ENCODE measurements at regions not wholly inside any gene's neighbourhood (a gene's known extent, or its start where the extent isn't known, plus 50 kb on each side); places are given as distances from the start of the nearest gene placed in this dataset.

DNA sequence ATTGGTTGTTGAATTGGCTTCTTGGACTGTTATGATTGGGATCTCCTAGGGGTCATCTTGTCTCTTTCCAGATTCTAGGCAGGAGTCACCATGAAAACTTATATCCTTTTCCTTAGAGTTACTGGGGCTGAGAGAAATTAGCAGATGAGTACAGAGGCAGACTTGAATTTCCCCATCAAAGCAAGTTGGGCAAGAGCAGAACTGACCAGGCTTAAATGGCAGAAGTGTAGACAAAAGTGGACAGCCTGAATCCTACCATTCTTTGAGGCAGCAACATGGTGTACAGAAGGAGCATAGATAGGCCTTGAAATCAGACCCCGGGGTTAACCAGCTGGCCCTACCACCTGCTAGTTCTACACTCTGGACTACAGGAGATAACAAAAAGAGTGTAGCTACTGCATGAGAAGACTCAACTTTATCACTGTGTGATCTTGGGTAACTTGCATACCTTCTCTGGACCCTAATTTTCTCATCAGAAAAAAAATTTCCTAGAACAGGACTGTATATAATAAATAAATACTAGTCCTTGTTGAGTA lies 427.4 kb upstream of the CADM1 start:
- Mint-ChIP-seq H3K27ac (no peak overlapping the region), H3K27me3 (peaks cover 36% of the 10 kb centered on the region), H3K9me3 (ENCODE audit: low read depth) (no peaks in the 10 kb centered on the region), H3K4me3 (ENCODE audit: low read depth) (no peak overlapping the region), H3K36me3 (ENCODE audit: insufficient read depth) (no peaks in the 10 kb centered on the region), H3K4me1 (ENCODE audit: low read depth) (no peaks in the 10 kb centered on the region)
- no peak for DNase-seq (ENCODE audit: low spot score, unreplicated experiment)
- TF ChIP-seq CTCF (IDR thresholded peaks at IDR 0.05; ENCODE audit: unreplicated experiment), result no peak

DNA sequence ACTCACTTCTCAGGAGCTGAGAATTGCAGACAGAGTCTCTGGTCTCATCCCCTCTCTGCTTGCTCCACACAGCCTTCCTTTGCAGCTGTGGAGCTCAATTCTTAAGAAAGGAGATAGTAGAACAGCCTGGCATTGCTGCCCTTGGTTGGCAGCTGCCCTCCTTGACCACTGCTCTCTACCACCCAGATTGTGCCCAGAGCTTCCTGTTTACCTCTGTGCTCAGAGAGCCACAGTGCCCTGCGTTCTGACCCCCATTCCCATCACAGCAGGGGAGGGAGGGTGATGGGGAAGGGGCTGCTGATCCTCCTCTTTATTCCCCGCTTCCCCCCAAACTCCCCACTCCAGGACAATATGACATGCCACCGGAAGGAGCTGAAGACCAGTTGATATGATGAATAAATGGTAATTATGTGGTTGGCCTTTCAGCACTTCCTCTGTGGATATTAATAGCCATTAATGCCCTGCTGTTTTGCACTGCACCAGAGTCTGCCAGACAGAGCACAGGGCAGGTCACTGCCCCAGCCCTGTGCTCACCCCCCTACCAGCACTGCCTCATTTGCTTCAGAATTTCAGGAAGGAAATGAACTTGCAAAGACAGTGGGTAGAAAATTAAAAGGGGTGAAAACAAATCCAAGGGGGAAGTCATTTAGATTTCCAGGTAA lies 426.8 kb upstream of the CADM1 start:
- Mint-ChIP-seq H3K4me1 (ENCODE audit: low read depth) (no peaks in the 10 kb centered on the region), H3K27ac (no peak overlapping the region), H3K27me3 (peaks cover 36% of the 10 kb centered on the region), H3K36me3 (ENCODE audit: insufficient read depth) (no peaks in the 10 kb centered on the region), H3K9me3 (ENCODE audit: low read depth) (no peaks in the 10 kb centered on the region), H3K4me3 (ENCODE audit: low read depth) (no peak overlapping the region)
- TF ChIP-seq CTCF (IDR thresholded peaks at IDR 0.05; ENCODE audit: unreplicated experiment), result no peak
- DNase-seq (ENCODE audit: low spot score, unreplicated experiment), result no peak

DNA sequence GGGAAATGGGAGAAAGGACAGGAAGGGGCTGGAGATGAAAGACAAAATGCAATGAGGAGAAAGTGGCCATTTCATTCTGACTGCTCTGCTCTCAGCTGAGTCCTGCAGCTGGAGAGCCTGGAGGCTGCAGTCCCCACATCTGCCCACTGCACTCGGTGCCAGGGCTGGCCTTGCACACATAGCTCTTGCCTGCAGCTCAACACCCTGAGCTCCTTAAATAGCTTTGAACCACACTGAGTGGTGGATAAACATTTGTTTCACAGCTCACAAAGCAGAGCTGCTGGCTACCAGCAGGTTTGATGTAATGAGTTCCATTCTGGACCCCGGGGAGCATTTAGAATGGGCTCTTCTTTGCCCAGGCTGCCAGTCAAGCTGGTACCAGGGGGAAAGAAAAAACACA lies 426.1 kb upstream of the CADM1 start:
- Mint-ChIP-seq H3K9me3 (ENCODE audit: low read depth) (no peaks in the 10 kb centered on the region), H3K27ac (no peak overlapping the region), H3K27me3 (peaks cover 35% of the 10 kb centered on the region), H3K4me1 (ENCODE audit: low read depth) (no peaks in the 10 kb centered on the region), H3K4me3 (ENCODE audit: low read depth) (no peak overlapping the region), H3K36me3 (ENCODE audit: insufficient read depth) (no peaks in the 10 kb centered on the region)
- no peak for DNase-seq (ENCODE audit: low spot score, unreplicated experiment)
- TF ChIP-seq CTCF (IDR thresholded peaks at IDR 0.05; ENCODE audit: unreplicated experiment), result no peak

- H3K27me3 Mint-ChIP-seq, result peaks cover 39% of the 10 kb centered on the region
- no peak for DNase-seq (ENCODE audit: low spot score, unreplicated experiment)
- no peak for TF ChIP-seq CTCF (IDR thresholded peaks at IDR 0.05; ENCODE audit: unreplicated experiment)
- H3K27ac Mint-ChIP-seq, result no peak overlapping the region
- no peaks in the 10 kb centered on the region for H3K4me1 Mint-ChIP-seq (ENCODE audit: low read depth)
- H3K36me3 Mint-ChIP-seq (ENCODE audit: insufficient read depth), result no peaks in the 10 kb centered on the region
- no peaks in the 10 kb centered on the region for H3K9me3 Mint-ChIP-seq (ENCODE audit: low read depth)
- H3K4me3 Mint-ChIP-seq (ENCODE audit: low read depth), result no peak overlapping the region
These were observed 425.5 kb upstream of the CADM1 start for GRCh38 chr11:115929618-115930129.

DNA sequence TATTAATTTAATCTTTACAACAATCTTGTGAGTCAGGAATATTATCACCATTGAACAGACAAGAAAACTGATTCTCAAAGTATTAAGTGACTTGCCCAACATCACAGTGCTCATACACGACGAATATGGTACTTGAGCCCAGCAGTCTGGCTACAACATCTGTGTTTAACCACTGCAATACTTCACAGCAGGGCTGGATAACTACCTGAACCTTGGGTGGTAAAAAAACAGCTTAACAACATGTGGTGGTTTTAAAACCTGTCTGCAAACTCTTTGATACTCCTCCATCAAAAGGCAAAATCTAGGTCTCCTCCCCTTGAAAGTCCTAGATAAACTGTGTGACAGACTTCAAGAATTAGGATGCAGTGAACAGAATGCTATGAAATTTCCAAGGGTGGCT lies 424.6 kb upstream of the CADM1 start:
- no peak for DNase-seq (ENCODE audit: low spot score, unreplicated experiment)
- Mint-ChIP-seq H3K4me1 (ENCODE audit: low read depth) (no peaks in the 10 kb centered on the region), H3K36me3 (ENCODE audit: insufficient read depth) (no peaks in the 10 kb centered on the region)

More for the DNA sequence above, 424.6 kb upstream of the CADM1 start:
- Mint-ChIP-seq H3K4me3 (ENCODE audit: low read depth) (no peak overlapping the region), H3K27me3 (peaks cover 39% of the 10 kb centered on the region), H3K9me3 (ENCODE audit: low read depth) (no peaks in the 10 kb centered on the region), H3K27ac (no peak overlapping the region)
- no peak for TF ChIP-seq CTCF (IDR thresholded peaks at IDR 0.05; ENCODE audit: unreplicated experiment)

Measured in progenitor cell of endocrine pancreas (in vitro differentiated cells).